ENCODE measurements at regions not wholly inside any gene's neighbourhood (a gene's known extent, or its start where the extent isn't known, plus 50 kb on each side); places are given as distances from the start of the nearest gene placed in this dataset.

GRCh38 chr2:181289698-181290097 lies 167.5 kb upstream of the ITGA4 start:
- TF ChIP-seq, protein P1, sequence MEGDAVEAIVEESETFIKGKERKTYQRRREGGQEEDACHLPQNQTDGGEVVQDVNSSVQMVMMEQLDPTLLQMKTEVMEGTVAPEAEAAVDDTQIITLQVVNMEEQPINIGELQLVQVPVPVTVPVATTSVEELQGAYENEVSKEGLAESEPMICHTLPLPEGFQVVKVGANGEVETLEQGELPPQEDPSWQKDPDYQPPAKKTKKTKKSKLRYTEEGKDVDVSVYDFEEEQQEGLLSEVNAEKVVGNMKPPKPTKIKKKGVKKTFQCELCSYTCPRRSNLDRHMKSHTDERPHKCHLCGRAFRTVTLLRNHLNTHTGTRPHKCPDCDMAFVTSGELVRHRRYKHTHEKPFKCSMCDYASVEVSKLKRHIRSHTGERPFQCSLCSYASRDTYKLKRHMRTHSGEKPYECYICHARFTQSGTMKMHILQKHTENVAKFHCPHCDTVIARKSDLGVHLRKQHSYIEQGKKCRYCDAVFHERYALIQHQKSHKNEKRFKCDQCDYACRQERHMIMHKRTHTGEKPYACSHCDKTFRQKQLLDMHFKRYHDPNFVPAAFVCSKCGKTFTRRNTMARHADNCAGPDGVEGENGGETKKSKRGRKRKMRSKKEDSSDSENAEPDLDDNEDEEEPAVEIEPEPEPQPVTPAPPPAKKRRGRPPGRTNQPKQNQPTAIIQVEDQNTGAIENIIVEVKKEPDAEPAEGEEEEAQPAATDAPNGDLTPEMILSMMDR (IDR thresholded peaks at IDR 0.05; ENCODE audit: insufficient read depth, low read depth, low read length): no peak
- no peak for TF ChIP-seq EZH2 (IDR thresholded peaks at IDR 0.05; ENCODE audit: insufficient read depth, low read length)

Data from astrocyte (in vitro differentiated cells and primary cell).